ENCODE measurements at regions not wholly inside any gene's neighbourhood (a gene's known extent, or its start where the extent isn't known, plus 50 kb on each side); places are given as distances from the start of the nearest gene placed in this dataset.
"Not testable (repeated sequence)": the region's sequence is repeated elsewhere in the genome, so short reads cannot be mapped to it uniquely, and the experiment has no call there.

DNA sequence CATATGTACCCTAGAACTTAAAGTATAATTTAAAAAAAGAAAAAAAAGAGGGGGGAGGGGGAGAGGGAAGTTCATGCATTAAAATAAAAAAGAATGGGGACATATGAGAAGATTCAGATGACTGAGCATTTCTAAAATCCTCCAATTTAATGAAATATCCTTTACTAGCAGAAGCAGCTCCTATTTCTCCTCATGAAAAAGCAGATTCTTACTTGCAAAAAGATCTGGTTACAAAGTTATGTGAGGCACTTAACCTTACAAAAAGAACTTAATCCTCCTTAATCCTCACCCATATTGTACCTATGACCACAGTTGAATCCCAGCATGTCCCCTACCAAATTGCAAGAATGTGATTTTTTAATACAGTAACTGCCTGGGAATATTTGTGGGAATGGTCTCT is 298.5 kb downstream of the SRGAP2C start:
- TF ChIP-seq POLR2AphosphoS5 (IDR thresholded peaks at IDR 0.05; ENCODE audit: low read depth, low read length) (no peak), TAF1 (IDR thresholded peaks at IDR 0.05; ENCODE audit: borderline replicate concordance, low read depth, low read length) (no peak), POLR2A (IDR thresholded peaks at IDR 0.05; ENCODE audit: low read depth, low read length) (no peak)
- DNase-seq (ENCODE audit: insufficient read length) (no peak), FAIRE-seq (no peak)

DNA sequence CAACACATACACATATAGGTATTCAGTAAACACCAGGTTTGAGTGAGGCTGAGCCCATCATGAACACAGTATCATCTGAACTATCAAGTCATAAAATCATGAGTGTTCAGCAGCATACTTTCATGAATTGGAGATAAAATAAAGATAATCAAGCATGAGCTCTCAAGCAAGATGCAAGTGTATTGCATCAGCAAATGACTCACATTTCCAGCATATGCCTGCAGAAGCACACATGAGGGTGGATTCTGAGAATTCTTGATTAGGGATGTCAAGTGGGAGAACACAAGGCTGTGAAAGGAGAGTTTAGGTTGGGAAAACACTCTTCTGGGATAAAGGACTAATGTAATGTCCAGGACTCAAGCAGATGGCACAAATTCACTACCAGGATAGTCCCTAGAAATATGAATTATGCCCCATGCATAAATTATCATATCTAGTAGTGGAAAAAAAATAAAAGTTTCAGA is 299.2 kb downstream of the SRGAP2C start:
- TF ChIP-seq POLR2AphosphoS5 (IDR thresholded peaks at IDR 0.05; ENCODE audit: low read depth, low read length) (no peak), POLR2A (IDR thresholded peaks at IDR 0.05; ENCODE audit: low read depth, low read length) (no peak), TAF1 (IDR thresholded peaks at IDR 0.05; ENCODE audit: borderline replicate concordance, low read depth, low read length) (no peak)
- DNase-seq (ENCODE audit: insufficient read length) (no peak), FAIRE-seq (no peak)

GRCh38 chr1:121494796-121495195 is 310.0 kb downstream of the SRGAP2C start:
- FAIRE-seq; DNase-seq (ENCODE audit: insufficient read length): not testable (repeated sequence)

DNA sequence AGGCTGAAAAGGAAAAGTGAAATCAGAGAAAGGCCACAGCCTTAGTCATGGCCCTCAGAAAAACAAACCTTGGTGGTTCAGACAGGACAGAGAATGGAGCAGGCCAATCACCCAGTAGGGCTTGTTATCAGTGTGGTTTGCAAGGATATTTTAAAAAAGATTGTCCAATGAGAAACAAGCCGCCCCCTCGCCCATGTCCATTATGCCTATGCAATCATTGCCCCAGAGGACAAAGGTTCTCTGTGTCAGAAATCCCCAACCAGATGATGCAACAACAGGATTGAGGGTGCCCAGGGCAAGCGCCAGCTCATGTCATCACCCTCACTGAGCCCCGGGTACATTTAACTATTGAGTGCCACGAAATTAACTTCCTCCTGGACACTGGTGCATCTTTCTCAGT is 326.7 kb downstream of the SRGAP2C start:
- not testable (repeated sequence) for FAIRE-seq; DNase-seq (ENCODE audit: insufficient read length)

- DNase-seq (ENCODE audit: insufficient read length); FAIRE-seq: not testable (repeated sequence)
Measured at GRCh38 chr1:121511876-121512275, 327.1 kb downstream of the SRGAP2C start.

GRCh38 chr1:121515235-121515634 is 330.5 kb downstream of the SRGAP2C start:
- no peak for TF ChIP-seq POLR2A (IDR thresholded peaks at IDR 0.05; ENCODE audit: low read depth, low read length)
- no peak for TF ChIP-seq POLR2AphosphoS5 (IDR thresholded peaks at IDR 0.05; ENCODE audit: low read depth, low read length)
- no peak for TF ChIP-seq TAF1 (IDR thresholded peaks at IDR 0.05; ENCODE audit: borderline replicate concordance, low read depth, low read length)
- FAIRE-seq, result no peak
- DNase-seq (ENCODE audit: insufficient read length), result no peak

DNA sequence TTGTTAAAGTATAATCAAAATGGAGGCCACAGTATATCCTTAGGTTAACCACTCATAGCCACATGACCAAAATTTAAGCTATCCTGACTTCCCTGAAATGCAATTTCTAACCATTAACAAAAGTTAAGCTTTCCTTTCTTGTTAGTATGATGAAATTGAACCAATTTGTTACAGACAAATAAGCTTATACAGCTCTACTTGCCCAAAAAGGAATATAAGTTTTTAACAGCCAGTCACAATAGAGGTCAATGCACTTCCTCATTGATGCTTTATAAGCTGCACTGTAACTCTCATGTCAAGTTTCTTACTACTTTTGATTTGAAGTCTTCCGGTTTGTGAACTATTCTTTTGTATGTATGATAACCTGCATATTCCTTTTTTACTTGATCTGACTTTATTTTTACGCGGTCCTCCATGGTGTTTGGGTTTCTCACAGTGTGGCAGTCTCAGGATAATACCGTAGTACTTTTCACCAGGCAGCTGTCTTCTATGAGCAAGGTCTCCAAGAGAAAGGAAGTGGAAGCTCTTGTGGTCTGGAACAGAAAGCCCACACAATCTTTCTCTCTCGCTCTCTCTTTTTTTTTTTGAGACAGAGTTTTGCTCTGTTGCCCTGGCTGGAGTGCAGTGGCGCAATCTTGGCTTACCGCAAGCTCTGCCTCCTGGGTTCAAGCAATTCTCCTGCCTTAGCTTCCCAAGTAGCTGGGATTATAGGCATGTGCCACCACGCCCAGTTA is 331.6 kb downstream of the SRGAP2C start:
- no peak for TF ChIP-seq POLR2A (IDR thresholded peaks at IDR 0.05; ENCODE audit: low read depth, low read length)
- TF ChIP-seq POLR2AphosphoS5 (IDR thresholded peaks at IDR 0.05; ENCODE audit: low read depth, low read length), result no peak
- no peak for TF ChIP-seq TAF1 (IDR thresholded peaks at IDR 0.05; ENCODE audit: borderline replicate concordance, low read depth, low read length)
- no peak for DNase-seq (ENCODE audit: insufficient read length)
- no peak for FAIRE-seq

GRCh38 chr1:121517586-121518230 is 332.9 kb downstream of the SRGAP2C start:
- TF ChIP-seq TAF1 (IDR thresholded peaks at IDR 0.05; ENCODE audit: borderline replicate concordance, low read depth, low read length) (no peak), POLR2AphosphoS5 (IDR thresholded peaks at IDR 0.05; ENCODE audit: low read depth, low read length) (no peak), POLR2A (IDR thresholded peaks at IDR 0.05; ENCODE audit: low read depth, low read length) (no peak)
- FAIRE-seq (no peak), DNase-seq (ENCODE audit: insufficient read length) (no peak)

GRCh38 chr1:121518726-121519041 is 333.9 kb downstream of the SRGAP2C start:
- DNase-seq (ENCODE audit: insufficient read length), result no peak
- TF ChIP-seq TAF1 (IDR thresholded peaks at IDR 0.05; ENCODE audit: borderline replicate concordance, low read depth, low read length), result no peak
- TF ChIP-seq POLR2AphosphoS5 (IDR thresholded peaks at IDR 0.05; ENCODE audit: low read depth, low read length), result no peak
- TF ChIP-seq POLR2A (IDR thresholded peaks at IDR 0.05; ENCODE audit: low read depth, low read length), result no peak
- FAIRE-seq, result no peak

- TF ChIP-seq POLR2AphosphoS5 (IDR thresholded peaks at IDR 0.05; ENCODE audit: low read depth, low read length) (no peak), TAF1 (IDR thresholded peaks at IDR 0.05; ENCODE audit: borderline replicate concordance, low read depth, low read length) (no peak), POLR2A (IDR thresholded peaks at IDR 0.05; ENCODE audit: low read depth, low read length) (no peak)
- DNase-seq (ENCODE audit: insufficient read length), result no peak
- no peak for FAIRE-seq
Measured at GRCh38 chr1:121519042-121519755, 334.4 kb downstream of the SRGAP2C start.

DNA sequence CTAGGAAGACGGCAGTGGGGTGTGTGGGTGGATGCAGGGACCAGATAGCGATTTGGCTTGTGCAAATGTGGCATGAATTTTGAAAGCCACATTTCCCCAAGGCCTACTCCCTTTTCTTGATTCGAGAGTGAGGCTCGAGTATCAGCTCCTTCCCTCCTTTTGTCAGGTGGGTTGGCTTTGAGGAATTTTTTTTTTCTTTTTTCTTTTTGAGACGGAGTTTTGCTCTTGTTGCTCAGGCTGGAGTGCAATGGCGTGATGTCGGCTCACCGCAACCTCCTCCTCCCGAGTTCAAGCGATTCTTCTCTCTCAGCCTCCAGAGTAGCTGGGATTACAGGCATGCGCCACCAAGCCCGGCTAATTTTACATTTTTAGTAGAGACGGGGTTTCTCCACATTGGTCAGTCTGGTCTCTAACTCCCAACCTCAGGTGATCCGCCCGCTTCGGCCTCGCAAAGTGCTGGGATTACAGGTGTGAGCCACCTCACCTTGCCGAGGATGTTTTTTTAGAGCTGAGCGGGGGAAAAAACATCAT is 335.0 kb downstream of the SRGAP2C start:
- DNase-seq (ENCODE audit: insufficient read length); FAIRE-seq: not testable (repeated sequence)

DNA sequence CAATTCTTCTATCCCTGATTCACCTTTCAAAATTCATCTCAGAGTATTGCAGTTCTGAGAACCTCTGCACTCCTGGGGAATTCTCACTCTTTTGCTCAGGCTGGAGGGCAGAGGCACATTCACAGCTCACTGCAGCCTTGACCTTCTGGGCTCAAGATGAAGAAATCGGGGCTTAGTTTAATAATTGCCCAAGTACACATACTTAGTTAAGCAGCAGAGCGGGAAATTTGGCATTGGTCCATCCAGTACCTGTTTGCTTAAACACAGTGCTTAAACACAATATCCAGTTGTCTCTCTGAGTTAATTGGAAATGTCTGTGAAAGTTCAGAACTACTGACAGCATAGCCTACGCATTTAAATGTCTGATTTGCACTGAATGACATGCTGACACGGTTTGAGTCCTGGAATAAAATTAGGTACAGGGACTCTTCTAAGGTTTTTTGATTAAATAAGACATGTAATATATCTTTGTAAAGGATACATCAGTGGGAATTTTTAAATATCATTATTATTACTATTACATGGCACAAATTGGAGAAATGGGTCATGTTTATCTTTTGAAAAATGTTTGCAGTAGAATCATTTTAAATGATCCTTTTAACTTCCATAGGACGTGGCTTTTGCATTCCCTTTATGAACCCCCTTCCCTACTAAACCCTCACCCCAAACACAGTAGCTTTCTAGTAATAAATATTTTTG is 337.4 kb downstream of the SRGAP2C start:
- DNase-seq (ENCODE audit: insufficient read length) (no peak), FAIRE-seq (no peak)
- TF ChIP-seq TAF1 (IDR thresholded peaks at IDR 0.05; ENCODE audit: borderline replicate concordance, low read depth, low read length) (no peak), POLR2AphosphoS5 (IDR thresholded peaks at IDR 0.05; ENCODE audit: low read depth, low read length) (no peak), POLR2A (IDR thresholded peaks at IDR 0.05; ENCODE audit: low read depth, low read length) (no peak)

GRCh38 chr1:121523112-121523511 is 338.3 kb downstream of the SRGAP2C start:
- DNase-seq (ENCODE audit: insufficient read length), result not testable (repeated sequence)

More at GRCh38 chr1:121523112-121523511, 338.3 kb downstream of the SRGAP2C start:
- not testable (repeated sequence) for FAIRE-seq

Data from GM12892 (cell line).